ENCODE measurements at regions not wholly inside any gene's neighbourhood (a gene's known extent, or its start where the extent isn't known, plus 50 kb on each side); places are given as distances from the start of the nearest gene placed in this dataset.

DNA sequence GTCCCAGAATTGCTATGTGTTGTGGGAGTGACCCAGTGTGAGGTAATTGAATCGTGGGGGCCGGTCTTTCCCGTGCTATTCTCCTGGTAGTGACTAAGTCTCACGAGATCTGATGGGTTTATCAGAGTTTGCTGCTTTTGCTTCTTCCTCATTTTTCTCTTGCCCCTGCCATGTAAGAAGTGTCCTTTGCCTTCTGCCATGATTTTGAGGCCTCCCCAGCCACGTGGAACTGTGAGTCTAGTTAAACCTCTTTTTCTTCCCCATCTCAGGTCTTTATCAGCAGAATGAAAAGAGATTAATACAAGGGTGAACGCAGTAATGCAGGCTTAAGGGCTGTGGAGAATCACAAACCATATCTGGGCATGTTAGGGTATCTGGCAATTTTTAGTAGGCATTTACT lies 624.0 kb downstream of the USP25 start:
- ATAC-seq = no peak
- no peak for DNase-seq (ENCODE audit: missing footprints)
- intact Hi-C loops (cut with DNase I) = no loop called here

DNA sequence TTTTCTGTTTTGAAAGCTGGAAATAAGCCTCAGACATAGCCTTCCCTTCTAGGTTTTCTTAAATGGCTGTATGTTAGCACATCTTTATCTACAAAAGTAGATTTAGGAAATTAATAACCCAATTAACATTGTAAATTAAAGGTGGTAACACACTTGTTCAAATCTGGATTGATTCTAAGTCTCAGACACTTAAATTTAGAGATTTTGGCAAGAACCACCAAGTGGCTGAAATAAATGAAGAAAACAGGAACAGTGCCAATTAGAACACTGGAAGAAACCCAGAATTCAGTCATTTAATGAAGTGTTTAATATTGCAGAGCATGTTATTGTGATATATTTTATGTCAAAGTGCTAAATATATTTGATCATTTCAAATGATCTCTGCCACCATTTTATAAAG lies 628.2 kb downstream of the USP25 start:
- intact Hi-C loops (cut with DNase I) = no loop called here
- DNase-seq (ENCODE audit: missing footprints) (no peak), ATAC-seq (no peak)

DNA sequence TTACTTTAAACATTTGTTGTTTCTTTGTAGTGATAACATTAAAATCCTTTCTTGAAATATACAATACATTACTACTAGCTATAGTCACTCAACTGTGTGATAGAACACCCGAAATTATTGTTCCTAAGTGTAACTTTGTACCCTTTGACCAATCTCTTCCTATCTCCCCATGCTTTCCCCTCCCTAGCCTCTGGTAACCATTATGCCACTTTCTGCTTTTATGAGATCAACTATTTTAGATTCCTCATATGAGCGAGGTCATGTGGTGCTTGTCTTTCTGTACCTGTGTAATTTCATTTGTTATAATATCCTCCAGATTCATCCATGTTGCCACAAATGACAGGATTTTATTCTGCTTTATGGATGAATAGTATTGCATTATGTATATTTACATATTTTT lies 629.0 kb downstream of the USP25 start:
- ATAC-seq (no peak), DNase-seq (ENCODE audit: missing footprints) (no peak)
- intact Hi-C loops (cut with DNase I) = no loop called here

DNA sequence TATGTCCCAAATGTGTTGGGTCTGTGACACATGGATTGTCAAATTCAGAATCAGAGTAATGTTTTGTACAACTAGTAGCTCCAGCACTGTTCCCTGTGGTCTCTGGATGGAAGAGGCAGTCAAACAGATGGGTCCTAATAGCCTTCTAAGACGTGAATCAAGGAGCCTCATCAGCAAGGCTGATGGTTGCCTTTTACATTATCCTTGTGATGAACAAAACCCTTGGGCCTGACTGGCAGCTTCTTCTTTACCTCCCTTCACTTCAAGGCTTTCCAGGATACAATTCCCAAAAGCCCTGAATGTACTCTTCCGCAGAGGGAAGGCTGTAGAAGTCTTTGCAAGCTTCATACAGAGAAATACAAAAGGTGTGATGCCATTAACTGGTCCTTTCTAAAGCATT lies 633.3 kb downstream of the USP25 start:
- ATAC-seq = no peak
- intact Hi-C loops (cut with DNase I) = no loop called here

DNA sequence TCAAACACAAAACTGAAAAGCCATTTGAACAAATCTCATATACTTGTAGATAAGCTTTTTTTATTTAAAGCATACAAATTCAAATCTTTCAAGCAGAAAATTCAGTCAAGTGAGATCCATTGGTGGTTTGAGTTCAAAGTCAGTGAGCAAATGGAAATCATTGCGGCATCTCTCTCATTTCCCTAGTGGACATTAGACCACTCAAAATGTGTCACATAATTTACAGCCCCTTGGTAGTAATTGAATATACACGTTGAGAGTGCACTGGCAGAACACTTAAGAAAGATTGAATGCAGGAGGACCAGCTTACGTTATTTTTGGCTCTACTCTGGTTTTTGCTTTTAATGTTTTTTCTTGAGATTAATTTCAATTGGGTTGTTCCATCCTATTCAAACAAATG lies 633.7 kb downstream of the USP25 start:
- ATAC-seq = no peak

More for the DNA sequence above, 633.3 kb downstream of the USP25 start:
- DNase-seq (ENCODE audit: missing footprints) = no peak

DNA sequence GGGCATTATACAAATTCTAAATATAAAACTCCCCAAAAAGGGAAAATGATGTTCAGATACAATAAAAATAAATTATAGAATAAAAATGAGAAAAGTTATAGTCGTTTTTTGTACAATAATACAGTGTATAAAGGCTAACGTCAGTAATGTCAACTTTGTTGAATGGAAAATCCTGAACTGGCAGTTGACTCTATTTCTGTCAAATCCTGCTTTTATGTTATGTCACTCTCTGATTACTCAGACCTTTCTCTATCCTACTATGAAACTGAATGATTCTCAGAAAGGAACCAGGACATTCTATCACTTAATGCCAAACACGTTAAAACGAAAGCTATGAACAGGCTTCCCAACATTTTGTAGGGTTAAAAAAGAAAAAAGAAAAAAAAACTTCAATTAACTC lies 636.4 kb downstream of the USP25 start:
- intact Hi-C loops (cut with DNase I) = no loop called here
- ATAC-seq (no peak), DNase-seq (ENCODE audit: missing footprints) (no peak)

More for the DNA sequence above, 633.7 kb downstream of the USP25 start:
- intact Hi-C loops (cut with DNase I) = no loop called here
- DNase-seq (ENCODE audit: missing footprints) = no peak

DNA sequence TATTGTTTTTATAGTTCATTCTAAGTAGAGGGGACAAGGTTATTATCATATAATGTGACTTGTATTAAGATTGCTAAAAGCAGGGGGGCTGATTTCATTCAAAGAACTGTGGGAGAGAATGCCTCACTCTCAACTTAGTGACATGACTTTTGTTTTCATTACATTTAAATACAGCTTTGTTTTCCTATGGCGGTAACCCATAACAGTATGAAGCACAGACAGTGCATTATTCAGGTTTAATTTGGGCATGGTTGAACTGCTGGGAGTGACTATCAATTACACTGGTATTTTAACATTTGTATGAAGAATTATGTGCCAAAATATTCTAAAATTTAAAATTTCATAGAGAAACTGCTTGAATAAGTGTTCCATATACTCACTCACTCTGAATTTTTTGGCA lies 637.3 kb downstream of the USP25 start:
- no peak for ATAC-seq
- intact Hi-C loops (cut with DNase I) = no loop called here

DNA sequence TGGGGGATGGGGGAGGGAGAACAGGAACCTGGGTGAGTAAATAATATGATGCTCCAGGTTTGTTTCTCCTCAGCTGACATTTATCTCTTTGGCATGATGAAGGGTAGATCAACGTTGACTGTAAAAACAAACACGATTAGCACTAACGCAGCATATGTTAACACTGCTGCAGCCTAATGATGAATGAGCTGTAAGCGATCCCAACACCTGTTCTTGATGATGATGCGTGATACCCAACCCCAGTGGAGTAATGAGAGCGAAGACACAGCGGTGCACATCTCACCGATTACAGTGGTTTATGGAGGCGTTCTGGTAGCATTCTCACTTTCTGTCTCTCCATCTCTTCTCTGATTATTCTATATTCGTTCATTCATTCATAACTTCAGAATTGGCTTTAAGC lies 640.4 kb downstream of the USP25 start:
- DNase-seq (ENCODE audit: missing footprints) = no peak
- ATAC-seq = no peak
- intact Hi-C loops (cut with DNase I) = no loop called here

More for the DNA sequence above, 637.3 kb downstream of the USP25 start:
- no peak for DNase-seq (ENCODE audit: missing footprints)

DNA sequence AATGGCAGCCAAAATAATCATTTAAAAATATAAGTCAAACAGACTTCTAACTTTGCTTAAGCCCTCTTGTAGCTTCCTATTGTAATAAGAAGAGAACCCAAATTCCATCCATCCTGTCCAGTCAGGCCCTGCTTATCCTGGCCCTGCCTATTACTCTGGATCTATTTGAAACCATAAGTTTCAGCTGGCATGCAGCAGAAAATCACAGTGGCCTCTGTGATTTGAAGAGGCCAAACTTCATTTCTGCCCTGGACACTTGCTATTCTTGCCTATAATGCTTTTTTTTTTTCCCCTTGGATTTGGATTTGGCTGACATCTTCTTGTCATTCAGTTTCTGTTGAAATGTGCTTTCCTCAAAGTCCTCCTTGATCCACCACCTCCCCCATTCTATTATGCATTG lies 642.8 kb downstream of the USP25 start:
- no peak for ATAC-seq
- intact Hi-C loops (cut with DNase I) = no loop called here
- no peak for DNase-seq (ENCODE audit: missing footprints)

DNA sequence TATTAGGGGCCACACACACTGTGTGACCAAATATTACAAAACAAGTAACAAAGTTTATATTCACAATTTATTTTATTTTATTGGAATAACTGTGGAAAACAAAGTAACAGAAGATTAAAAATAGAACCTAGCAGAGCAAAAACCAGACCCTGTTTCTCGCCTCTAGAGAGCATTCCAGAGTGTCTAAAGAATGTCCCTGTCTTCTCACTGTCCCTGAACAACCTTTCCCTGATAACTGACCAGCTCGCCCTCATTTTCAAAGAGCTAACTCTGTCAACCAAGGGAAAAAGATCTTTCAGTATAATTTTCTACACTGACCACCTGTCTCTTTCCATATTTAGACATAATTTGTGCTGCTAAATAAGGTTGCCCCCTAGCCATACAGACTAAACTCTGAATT lies 646.9 kb downstream of the USP25 start:
- intact Hi-C loops (cut with DNase I) = loop anchor here (2.0 kb wide), 1 partner anchor 42 kb away; no protein-coding TSS in a partner anchor
- peak; percentile 86 for ATAC-seq

DNA sequence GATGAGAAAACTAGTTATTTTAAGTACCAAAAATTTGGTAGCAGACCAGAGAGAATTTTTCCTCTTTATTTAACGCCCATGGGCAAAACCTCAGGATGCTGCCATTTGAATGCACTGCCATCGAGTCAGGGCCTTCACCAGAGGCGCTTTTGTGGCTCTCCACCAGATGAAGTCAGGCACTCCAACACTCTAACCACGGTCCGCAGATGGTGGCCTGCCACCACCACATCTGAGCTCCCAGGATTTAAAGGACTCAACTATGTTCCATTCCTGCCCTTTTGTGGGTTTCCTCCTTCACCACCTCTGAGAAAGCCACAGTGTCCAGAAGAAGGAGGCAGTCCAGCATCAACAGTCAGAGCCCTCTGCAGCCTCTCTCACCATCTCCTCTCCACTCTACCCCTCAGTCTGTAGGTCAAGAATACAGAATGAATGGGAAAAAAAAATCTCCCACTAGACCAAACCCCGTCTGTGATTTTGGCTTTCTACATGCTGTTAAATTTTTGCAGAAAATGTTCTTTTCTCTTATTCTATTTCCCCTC lies 647.4 kb downstream of the USP25 start:
- intact Hi-C loops (cut with DNase I) = loop anchor here (2.0 kb wide), 1 partner anchor 42 kb away; no protein-coding TSS in a partner anchor
- peak; percentile 51 for ATAC-seq
- no peak for DNase-seq (ENCODE audit: missing footprints)

More for the DNA sequence above, 646.9 kb downstream of the USP25 start:
- DNase-seq (ENCODE audit: missing footprints) = no peak

DNA sequence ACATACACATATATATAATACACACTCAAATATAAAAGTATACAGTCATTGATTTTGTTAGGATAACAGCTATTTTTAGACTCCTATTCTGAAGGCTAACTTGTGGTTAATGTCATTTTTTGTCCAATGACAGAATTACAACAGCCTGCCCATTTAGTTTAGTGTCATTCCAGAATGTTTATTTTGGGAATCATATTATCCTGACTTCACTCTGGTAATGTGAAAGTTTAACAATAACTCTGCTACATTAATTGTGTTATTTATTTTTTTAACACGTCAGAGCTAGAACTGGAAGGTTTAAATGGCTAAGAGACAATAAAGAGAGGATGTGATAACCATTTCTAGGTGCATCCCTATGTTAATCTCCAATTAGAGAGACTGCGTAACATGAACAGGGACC lies 648.1 kb downstream of the USP25 start:
- DNase-seq (ENCODE audit: missing footprints) (no peak), ATAC-seq (no peak)
- intact Hi-C loops (cut with DNase I) = loop anchor here (2.0 kb wide), 1 partner anchor 41 kb away; no protein-coding TSS in a partner anchor

DNA sequence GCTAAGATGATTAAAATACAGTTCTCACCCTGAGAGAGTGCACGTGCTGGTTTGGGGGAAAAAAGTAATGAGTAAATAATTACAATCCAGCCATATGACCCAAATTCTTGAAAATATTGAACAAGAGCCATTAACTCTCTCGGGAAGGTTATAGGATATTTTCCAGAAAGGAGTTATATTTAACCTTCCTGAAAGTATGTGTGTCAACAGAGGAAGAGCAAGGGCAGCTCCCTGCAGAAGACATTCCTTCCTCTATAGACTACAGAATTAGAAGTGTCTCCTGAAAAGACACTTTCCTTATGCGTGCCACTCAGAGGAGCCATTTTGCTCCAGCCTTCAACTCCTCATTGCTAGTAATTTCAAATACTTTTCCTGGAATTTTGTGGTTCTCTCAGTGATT lies 648.7 kb downstream of the USP25 start:
- DNase-seq (ENCODE audit: missing footprints) (no peak), ATAC-seq (no peak)
- intact Hi-C loops (cut with DNase I) = no loop called here

DNA sequence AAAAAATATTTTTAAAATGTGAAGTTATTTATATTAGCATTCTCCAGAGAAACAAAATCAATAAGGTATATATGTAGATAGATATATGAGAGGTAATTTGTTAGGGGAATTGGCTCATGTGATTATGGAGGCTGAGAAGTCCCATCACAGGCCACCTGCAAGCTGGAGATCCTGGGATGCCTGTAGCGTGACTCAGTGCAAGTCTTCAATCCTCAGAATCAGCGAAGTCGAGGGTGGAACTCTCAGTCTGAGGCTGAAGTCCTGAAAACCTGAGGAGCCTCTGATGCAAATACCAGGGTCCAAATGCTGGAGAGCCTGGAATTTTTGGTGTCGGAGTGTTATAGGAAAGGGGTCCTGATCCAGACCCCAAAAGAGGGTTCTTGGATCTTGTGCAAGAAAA lies 658.5 kb downstream of the USP25 start:
- ATAC-seq (no peak), DNase-seq (ENCODE audit: missing footprints) (no peak)
- intact Hi-C loops (cut with DNase I) = no loop called here

DNA sequence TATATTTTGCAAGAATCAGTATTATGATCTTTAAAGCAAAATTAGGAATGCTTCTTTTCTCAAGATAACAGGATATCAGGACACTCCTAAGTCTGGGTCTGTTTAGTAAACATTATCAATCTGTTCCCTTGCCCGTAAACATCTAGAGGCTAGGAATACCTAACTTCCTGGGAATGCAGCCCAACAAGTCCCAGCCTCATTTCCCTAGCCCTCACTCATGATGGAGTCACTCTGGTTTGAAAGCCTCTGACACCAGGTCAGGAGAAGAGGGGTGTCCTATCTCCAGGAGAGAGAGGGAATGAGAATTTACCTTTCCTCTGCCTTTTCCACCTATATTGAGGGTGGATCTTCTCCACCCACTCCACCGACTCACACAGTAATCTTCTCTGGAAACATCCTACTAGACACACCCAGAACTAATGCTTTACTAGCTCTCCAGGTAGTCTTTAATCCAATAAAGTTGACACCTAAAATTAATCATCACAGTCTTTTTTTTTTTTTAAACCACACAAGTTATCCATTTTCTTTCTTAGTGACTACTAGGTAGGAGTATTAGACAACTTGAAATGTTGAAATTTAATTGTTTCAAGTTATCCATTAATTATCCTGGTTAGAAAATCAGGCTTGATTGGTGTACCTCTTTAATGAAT lies 659.3 kb downstream of the USP25 start:
- intact Hi-C loops (cut with DNase I) = no loop called here
- DNase-seq (ENCODE audit: missing footprints) = no peak

DNA sequence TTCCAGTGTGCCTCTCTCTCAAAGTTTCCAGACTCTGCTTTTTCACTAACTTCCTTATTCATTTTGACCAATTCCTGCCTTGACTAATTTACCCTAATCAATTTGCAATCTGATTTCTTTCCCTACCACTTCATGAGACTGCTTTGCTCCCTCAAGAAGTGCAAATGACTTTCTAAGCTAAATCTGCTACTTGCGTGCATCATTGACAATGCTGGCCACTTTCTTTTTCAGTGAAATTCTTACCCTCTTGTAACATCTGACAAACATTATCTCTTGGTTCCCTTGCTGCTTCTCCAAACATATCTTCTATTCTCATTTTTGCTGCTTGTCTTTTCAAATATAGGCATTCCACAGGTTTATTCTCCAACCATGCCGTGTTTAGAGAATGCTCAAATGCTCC lies 659.9 kb downstream of the USP25 start:
- no peak for DNase-seq (ENCODE audit: missing footprints)
- no peak for ATAC-seq
- intact Hi-C loops (cut with DNase I) = no loop called here

More for the DNA sequence above, 659.3 kb downstream of the USP25 start:
- no peak for ATAC-seq

DNA sequence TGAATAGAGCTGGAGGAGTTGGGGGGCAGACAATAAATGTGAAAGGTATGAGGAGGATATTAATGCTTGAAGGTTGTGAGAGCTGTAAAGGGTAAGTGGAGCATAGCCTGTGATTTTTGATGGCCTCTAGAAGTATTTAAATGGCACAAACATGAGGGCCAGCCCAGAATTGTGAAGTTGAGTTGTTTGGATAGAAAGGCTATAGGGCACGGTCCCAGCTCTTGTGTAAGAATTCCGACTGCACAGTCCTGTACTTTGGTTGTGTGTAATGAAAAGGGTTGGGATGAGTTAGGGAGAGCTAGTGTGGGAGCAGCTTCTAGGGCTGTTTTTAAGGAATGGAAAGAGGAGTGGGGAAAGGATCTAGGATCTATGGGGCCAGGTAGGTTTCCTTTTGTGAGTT lies 665.5 kb downstream of the USP25 start:
- intact Hi-C loops (cut with DNase I) = no loop called here
- DNase-seq (ENCODE audit: missing footprints) (no peak), ATAC-seq (no peak)

DNA sequence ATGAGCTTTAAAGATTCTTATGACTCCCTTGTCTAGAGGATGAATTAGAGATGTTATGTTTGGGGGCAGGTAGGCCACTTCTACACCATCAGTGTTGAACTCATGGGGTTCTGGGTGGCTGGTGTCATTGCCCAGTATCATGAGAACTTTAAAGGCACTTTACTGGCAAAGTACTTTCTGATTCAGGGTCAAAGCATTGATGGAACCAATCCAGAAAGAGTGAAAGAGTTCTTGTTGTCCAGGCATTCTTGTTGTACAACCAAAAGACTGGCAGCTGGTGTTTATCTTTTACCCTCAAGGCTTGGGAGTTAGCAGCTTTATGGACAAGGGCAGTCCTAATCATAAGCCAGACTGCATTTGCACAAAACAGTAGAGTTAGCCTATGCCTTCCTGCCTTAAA lies 673.0 kb downstream of the USP25 start:
- intact Hi-C loops (cut with DNase I) = no loop called here
- DNase-seq (ENCODE audit: missing footprints) (no peak), ATAC-seq (no peak)

DNA sequence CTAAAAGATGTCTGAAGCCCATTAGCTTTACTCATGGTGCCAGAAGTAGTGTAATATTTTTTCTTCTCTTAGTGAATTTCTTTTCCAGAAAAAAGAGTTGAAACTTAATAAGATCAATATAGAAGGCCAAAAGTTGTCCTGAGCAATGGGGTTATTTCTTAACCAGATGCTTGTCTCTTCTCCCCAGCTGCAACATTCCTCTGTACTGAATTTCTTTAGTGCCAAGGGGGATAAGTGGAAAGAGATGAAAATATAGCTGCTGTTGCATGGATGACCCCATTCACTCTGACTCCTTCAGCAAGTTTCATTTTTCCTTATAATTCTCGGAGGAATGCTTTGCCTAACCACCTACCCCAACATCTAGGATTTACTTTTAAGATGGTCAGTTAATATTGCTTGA lies 675.0 kb downstream of the USP25 start:
- intact Hi-C loops (cut with DNase I) = no loop called here
- DNase-seq (ENCODE audit: missing footprints) (no peak), ATAC-seq (peak; percentile 46)

DNA sequence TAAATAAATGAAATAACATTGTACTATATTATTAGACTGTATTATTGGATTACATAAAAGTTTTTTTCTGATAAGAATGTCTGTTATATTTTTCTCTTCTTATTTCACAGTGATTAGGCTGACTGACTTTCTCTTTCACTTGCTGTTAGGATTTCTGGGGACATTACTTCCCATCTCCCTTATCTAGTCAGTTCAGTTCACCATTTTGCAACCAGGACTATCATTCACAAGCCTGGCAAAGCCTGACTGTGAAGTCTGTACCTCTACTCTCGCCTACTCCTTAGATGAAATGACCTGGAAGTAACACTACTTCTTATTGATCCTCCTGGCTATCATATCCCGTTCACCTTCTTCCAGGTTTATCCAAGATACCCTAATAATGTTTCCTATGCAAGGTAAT lies 676.6 kb downstream of the USP25 start:
- ATAC-seq (no peak), DNase-seq (ENCODE audit: missing footprints) (no peak)
- intact Hi-C loops (cut with DNase I) = no loop called here
